HG02884 (cell line): ENCODE measurements at regions not wholly inside any gene's neighbourhood (a gene's known extent, or its start where the extent isn't known, plus 50 kb on each side); places are given as distances from the start of the nearest gene placed in this dataset.

Experiments
- ATAC-seq: cut with Tn5 transposase; IDR thresholded peaks from one replicate; pipeline ENCODE4 v1.9.1; 2021; ENCODE audit warnings: mild to moderate bottlenecking, moderate library complexity; ENCODE audit not compliant: unreplicated experiment

- ATAC-seq: no peak
Measured at GRCh38 chr18:29321561-29321960, 1144.6 kb upstream of the CDH2 start.

GRCh38 chr18:29313312-29313711 lies 1136.4 kb upstream of the CDH2 start:
- ATAC-seq: no peak

DNA sequence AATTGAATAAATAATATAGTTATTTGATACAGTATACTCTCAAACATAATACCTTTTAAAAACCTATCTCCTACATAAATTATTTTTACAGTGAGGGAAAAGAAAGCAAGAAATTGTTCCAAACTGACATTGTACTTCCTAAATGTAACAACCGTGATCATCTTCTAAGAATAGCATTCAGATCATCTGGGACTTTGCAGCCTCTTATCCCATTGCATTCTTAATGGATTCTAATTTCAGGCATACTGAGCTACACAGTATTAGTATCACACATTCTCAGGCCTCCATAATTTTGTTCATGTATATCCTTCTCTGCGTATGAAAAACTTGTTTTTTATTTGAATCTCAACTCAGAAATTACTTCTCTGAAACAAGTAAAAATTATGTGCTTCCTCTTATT lies 1134.7 kb upstream of the CDH2 start:
- ATAC-seq: no peak

GRCh38 chr18:29309366-29309765 lies 1132.4 kb upstream of the CDH2 start:
- no peak for ATAC-seq

DNA sequence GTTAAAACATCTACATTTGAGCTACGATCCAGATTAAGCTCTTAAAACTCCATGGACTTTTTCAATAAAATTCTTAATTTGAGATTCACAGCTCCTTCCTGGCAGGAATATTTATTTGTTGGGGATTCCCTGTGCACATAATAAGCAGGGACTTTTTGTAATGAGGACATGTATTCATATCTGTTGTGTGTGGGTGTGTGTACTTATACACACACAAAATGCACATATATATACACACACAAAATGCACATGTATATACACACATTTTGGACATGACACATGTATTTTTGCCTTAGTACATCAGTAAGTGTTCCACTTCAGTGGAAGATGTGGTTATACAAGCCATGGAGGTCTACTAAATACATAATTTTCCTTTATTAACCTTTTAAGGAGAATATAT lies 1131.1 kb upstream of the CDH2 start:
- ATAC-seq: no peak

- ATAC-seq: no peak
Measured at GRCh38 chr18:29307231-29307630, 1130.3 kb upstream of the CDH2 start.

- ATAC-seq: no peak
Measured at GRCh38 chr18:29305516-29305915, 1128.6 kb upstream of the CDH2 start.

DNA sequence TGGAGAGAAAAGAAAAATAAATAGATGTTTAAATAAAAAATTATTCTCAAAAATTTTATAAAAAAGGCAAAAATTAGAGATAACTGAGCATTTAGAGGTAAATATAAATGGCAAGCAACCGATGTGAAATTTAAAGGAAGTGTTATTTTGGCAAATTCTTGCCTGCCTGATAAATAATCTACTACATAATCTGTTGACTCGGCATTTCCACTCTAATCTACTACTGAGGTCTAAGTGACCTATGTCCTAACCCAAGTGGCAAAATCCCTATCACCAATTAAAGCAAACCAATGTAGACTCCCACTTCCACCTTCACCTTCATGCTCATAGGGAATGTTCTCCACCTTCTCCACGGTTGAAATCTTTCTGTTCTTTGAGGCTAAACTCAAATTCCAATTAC lies 1124.1 kb upstream of the CDH2 start:
- ATAC-seq: no peak

DNA sequence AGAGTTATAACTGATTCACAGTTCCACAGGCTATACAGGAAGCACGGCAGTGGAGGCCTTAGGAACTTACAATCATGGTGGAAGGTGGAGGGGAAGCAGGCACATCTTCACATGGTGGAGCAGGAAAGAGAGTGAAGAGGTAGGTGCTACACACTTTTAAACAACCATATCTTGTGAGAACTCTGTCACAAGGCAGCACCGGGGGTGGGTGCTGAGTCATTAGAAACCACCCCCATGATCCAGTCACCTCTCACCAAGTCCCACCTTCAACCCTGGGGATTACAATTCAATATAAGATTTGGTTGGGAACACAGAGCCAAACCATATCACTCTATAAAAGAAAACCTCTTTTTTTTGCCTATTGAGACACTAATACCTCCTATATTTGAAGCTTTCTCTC lies 1108.5 kb upstream of the CDH2 start:
- no peak for ATAC-seq

DNA sequence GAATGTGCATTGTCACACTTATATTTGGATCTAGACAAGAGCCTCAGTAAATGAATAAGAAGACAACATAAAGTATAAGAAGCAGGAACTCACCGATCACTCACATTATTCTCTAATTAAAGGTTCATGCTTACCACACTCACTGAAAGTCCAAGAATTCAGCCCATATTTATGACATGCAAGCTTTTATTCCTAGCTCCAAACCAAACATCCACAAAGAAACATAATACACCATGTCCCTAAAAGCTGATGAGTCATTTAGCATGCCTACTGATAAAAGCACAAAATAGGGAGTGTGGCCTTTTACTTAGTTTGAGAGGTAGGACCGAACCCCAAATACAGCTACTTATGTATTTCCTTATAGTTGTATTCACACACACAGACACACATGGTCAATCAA lies 1094.6 kb upstream of the CDH2 start:
- ATAC-seq: no peak

GRCh38 chr18:29259838-29260237 lies 1082.9 kb upstream of the CDH2 start:
- ATAC-seq: no peak

- no peak for ATAC-seq
Measured at GRCh38 chr18:29254123-29254522, 1077.2 kb upstream of the CDH2 start.

DNA sequence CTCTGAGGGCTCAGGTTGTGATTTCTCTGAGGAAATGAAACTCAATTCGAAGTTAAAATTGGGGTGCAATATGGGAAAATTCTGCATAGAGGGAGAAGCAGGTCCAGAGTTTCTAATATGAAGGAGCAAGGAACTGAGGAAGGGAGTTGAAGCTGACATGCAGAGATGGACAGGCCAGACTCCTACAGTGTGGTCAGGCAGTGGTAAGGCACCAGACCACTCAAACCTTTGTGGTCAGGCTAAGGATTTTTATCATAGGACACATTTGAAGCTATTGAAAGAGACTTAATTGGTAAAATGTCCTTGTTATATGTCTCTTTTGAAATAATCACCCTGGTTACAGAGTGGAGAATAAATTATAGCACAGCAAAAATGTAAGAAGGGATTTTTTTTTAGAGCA lies 1074.8 kb upstream of the CDH2 start:
- ATAC-seq: no peak

DNA sequence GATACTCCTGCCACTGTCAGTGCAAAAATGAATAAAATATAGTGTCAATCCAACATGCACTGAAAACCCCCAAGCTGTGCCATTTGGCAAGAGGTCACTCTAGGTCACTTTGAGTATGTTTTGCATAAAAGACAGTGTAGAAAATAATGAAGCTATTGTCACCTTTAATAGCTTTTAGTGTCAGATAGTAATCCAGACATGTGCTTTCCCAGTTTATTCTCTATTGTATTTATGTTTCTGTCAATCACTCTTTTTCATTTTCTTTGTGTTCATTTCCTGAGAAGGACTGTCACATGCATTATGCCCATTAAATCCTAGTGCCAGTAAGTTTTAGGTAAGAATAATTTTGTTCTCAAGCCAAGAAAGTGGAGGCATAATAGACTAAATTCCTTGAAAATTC lies 1073.9 kb upstream of the CDH2 start:
- no peak for ATAC-seq

DNA sequence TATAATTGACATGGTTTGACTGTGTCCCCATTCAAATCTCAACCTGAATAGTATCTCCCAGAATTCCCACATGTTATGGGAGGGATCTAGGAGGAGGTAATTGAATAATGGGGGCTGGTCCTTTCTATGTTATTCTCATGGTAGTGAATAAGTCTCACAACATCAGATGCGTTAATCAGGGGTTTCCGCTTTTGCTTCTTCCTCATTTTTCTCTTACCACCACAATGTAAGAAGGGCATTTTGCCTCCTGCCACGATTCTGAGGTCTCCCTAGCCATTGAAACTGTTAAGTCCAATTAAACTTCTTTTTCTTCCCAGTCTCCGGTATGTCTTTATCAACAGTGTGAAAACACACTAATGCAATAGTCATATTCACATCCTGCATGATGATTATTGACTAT lies 1073.3 kb upstream of the CDH2 start:
- ATAC-seq: no peak

GRCh38 chr18:29248805-29249204 lies 1071.9 kb upstream of the CDH2 start:
- ATAC-seq: no peak

GRCh38 chr18:29241199-29241598 lies 1064.3 kb upstream of the CDH2 start:
- ATAC-seq: no peak

- ATAC-seq: no peak
Measured at GRCh38 chr18:29234751-29235150, 1057.8 kb upstream of the CDH2 start.

DNA sequence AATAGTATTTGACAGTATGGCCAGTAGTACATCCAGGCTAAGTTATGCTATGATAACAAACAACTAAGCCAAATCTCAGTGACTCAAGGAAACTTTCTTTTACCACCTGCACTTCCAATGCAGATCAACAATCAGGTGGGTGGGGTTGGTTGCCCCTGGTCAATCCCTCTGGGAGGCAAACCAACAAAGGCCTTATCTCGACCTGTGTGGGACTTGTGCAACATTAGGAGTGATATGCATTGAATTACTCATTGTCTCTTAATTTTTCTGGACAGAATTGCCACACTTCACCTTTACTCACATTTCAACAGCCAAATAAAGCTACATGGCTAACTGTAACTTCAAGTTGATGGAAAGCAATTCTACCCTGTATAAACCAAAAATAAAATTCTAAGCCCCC lies 1049.3 kb upstream of the CDH2 start:
- no peak for ATAC-seq

DNA sequence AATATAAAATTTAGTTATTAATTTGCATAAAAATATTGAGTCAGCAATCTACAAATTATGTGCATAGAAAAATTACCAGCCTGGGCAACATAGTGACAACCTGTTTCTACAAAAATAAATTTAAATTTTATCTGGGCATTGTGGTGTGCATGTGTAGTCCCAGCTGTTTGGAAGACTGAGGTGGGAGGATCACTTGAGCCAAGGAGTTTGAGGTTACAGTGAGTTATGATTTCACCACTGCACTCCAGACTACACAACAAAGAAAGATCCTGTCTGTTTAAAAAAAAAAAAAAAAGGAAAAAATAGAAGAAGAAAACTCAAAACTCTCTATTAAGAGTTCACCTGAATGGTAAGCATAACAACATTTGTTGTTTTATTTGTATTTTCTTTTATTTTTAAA lies 1048.4 kb upstream of the CDH2 start:
- no peak for ATAC-seq

DNA sequence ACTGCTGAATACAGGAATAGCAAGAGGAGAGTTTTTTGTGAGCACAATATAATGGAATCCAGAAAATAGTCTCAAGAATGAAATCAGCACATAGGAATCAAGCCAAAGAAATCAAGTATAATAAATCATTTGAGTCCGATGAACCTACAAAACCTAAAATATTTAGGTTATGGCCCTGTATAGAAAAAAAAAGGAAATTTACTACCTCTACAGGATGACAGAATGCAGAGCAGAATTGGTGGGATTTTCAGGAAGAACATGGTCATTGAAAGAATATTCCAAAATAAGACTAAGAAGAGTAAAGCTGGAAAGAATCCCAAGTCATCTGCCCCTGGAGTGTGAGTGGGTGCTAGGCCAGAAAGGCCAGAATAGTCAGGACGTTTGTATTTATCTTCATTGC lies 1041.2 kb upstream of the CDH2 start:
- no peak for ATAC-seq

GRCh38 chr18:29217124-29217915 lies 1040.4 kb upstream of the CDH2 start:
- ATAC-seq: no peak

DNA sequence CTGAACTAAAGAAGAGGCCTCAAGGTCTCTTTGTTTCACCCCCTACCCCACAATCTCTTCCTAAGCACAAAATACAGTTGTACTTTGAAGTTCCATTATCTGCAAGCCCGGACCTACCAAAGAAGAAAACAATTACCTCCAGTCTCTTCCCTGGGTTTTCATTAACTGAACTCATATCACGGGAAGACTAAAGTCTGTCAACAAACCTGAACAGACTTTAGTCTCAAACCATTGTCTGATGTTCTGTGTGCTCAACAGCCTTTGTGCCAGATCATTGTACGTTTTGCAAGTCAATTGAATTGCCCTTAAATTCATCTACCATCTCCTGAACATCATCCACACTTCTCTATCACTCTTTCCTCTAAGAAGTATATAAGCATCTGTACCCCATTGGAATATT lies 1021.9 kb upstream of the CDH2 start:
- ATAC-seq: no peak
